DOHH2 (cell line): ENCODE measurements at regions not wholly inside any gene's neighbourhood (a gene's known extent, or its start where the extent isn't known, plus 50 kb on each side); places are given as distances from the start of the nearest gene placed in this dataset.

Source experiments
- EZH2phosphoT487 ChIP-seq: fragments of 200-600 bp; sonication (generic); IDR thresholded peaks from 2 replicates; pipeline ENCODE4 v1.6.1; 2017; ENCODE audit warnings: borderline replicate concordance, mild to moderate bottlenecking, antibody characterized with exemption, low read length, moderate library complexity, mixed read lengths
- TF ChIP-seq, protein P1 (sequence below): fragments of 200-600 bp; sonication (generic); IDR thresholded peaks from one replicate; pipeline ENCODE4 v1.5.1; 2014; ENCODE audit warnings: antibody characterized with exemption, mild to moderate bottlenecking, low read depth, low read length; ENCODE audit not compliant: poor library complexity, severe bottlenecking

DNA sequence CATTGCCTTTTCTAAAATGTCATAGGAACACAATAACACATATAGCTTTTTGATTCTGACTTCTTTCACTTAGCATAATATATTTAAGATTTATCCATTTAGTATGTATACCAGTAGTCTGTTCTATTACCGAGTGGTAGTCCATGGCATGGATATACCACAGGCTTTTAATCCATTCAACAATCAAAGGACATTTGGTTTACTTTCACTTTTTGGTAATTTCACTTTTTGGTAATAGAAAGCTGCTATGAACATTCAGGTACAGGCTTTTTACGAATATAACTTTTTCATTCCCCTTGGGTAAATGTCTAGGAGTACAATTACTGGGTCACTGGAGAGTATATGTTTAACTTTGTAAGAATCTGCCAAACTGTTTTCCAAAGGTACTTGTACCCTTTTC lies 100.7 kb upstream of the PRICKLE1 start:
- TF ChIP-seq, protein P1, sequence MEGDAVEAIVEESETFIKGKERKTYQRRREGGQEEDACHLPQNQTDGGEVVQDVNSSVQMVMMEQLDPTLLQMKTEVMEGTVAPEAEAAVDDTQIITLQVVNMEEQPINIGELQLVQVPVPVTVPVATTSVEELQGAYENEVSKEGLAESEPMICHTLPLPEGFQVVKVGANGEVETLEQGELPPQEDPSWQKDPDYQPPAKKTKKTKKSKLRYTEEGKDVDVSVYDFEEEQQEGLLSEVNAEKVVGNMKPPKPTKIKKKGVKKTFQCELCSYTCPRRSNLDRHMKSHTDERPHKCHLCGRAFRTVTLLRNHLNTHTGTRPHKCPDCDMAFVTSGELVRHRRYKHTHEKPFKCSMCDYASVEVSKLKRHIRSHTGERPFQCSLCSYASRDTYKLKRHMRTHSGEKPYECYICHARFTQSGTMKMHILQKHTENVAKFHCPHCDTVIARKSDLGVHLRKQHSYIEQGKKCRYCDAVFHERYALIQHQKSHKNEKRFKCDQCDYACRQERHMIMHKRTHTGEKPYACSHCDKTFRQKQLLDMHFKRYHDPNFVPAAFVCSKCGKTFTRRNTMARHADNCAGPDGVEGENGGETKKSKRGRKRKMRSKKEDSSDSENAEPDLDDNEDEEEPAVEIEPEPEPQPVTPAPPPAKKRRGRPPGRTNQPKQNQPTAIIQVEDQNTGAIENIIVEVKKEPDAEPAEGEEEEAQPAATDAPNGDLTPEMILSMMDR: no peak
- no peak for TF ChIP-seq EZH2phosphoT487
